HG03558 (cell line): ENCODE measurements at regions not wholly inside any gene's neighbourhood (a gene's known extent, or its start where the extent isn't known, plus 50 kb on each side); places are given as distances from the start of the nearest gene placed in this dataset.

Experiments
- ATAC-seq: cut with Tn5 transposase; IDR thresholded peaks from one replicate; pipeline ENCODE4 v1.9.1; 2021; ENCODE audit warnings: moderate number of reproducible peaks; ENCODE audit not compliant: unreplicated experiment; ENCODE audit errors: extremely low read depth

DNA sequence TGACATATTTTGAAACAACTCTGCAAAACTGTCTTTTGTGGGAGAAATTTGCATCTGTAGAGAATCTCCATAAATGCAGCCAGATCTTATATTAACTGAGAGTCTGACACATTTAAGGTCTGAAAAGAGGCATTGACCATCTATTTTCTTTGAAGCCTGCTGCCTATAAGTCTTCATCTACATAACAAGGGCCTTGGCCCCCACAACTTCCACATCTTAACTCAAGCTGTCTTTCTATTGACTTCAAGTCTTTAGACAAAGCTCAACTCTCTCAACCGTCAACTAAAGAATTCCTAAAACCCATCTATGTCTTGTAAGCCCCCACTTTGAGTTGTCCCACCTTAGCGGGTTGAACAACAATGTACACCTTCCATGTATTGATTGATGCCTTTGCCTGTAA, 72.4 kb upstream of the ADCY1 start:
- no peak for ATAC-seq

DNA sequence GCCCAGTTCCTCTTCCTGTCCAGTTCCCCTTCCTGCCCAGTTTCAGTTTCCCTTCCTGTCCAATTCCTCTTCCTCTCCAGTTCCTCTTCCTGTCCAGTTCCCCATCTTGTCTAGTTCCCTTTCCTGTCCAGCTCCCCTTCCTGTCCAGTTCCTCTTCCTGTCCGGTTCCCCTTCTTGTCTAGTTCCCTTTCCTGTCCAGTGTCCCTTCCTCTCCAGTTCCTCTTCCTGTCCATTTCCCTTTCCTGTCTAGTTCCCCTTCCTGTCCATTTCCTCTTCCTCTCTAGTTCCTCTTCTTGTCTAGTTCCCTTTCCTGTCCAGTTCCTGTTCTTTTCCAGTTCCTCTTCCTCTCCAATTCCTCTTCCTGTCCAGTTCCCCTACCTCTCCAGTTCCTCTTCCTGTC, 68.1 kb upstream of the ADCY1 start:
- ATAC-seq: no peak

DNA sequence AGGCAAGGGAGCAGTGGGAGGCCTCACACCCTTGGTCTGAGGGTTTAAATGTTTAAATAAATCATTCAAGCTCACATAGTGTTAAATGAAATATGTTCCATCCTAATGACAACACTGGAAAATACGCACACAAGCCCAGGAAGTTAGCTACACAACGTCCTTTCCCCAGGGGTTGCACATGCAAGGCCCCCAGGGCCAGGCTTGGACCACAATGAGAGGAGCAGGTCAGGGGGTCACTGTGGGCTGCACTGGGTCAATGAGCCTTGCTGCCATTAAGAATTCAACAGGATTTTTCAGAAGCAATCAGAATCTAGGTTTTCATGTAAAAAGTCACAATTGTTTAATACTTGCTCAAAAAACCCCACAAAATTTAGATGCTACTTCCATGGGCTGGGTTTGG, 64.9 kb upstream of the ADCY1 start:
- ATAC-seq: no peak

DNA sequence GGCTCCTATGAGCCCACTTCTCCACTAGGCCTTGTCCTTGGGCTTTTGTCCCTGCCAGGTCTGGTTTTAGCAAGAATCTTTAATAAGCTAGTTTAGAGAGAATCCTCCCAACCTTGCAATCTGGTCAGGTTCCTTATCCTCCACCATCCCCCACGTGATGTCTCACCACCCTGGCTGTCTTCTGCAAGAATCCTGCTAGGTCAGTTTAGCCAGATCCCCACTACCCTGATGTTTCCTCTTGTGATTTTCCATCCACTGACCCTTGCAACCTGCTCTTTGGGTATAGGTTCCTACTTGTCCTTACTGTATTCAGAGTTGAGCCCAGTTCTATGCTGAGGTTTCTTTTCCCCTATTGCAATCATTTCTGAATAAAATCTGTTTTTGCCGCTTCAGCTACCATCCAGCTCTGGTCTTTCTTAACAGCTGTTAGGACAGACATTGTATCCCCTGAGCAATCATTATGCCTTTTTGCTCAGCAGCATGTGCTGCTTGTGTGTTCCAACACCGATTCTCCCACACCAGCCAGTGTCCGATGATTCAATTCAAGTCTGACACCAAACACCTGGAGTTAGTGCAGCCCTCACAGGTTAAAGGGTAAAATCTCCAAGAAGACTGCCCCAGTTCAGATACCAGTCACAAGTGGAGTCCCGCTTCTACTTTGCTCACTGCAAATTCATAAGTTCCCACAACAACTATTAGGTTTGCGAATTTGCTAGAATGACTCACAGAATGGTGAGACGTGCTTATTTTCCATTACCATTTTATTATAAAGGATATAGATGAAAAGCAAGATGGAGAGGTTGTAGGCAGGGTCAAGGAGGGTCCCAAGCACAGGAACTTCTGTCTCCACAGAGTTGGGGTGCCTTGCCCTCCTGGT, 62.2 kb upstream of the ADCY1 start:
- ATAC-seq: no peak

DNA sequence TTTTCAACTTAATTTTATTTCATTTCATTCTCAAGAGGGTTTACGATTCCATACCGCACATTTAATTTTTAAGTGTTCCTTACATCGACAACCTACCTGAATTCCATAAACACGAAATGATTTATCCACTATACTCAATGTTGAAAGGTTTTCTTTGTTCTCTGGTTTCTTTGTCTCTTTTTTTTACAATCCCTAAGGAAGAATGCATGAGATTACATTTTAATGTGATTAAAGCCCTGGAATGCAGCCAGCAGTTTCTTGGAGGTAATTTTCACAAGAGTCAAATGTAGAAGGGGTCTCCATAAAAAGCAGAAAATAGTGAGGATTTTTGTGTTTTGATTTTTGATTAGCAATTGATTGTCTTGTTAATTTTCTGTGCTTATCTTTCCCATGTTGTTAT, 59.2 kb upstream of the ADCY1 start:
- ATAC-seq: no peak

DNA sequence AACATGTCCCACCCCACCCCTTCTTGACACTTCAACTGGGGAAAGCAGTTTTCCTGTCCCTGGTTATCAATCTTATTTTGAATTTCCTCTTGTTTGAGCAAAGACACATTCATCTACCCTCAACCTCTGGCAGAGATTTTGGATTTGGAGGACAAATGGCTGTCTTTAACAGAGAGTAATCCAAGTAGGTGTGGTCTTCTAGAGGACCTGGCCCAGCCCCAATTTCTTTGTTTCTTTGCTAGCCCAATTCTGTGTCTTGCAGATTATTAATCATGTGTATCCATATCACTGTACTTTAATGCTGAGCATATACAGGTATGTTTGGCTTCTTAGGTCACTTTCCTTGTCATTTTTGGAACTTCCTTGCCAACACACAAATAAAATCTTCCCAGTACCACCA, 58.8 kb upstream of the ADCY1 start:
- ATAC-seq: no peak
